Stromal cell of bone marrow (primary cell): ENCODE measurements at regions not wholly inside any gene's neighbourhood (a gene's known extent, or its start where the extent isn't known, plus 50 kb on each side); places are given as distances from the start of the nearest gene placed in this dataset.

Experiments
- DNase-seq: peaks from one replicate; pipeline ENCODE4 v3.0.0-alpha.2; 2012; ENCODE audit warnings: low read depth

DNA sequence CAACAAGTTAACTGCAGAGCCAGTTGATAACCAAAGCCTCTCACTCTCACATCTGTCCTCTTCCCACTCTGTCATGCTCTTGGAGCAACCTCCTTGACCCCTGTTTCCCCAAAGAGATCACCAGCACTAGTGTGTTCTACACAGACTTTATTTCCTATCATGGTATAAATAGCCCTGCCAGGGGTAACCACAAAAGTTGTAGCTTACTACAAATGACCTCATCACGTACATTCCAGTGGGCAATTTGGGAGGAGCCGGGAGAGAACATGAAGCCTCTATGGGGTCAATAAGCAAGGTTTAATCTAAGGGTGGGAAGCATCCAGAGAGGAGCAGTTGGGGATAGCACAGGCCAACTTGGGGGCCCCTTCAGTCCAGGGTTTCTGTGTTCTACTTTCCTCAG is 186.5 kb downstream of the KCNA5 start:
- DNase-seq = peak; percentile 43

DNA sequence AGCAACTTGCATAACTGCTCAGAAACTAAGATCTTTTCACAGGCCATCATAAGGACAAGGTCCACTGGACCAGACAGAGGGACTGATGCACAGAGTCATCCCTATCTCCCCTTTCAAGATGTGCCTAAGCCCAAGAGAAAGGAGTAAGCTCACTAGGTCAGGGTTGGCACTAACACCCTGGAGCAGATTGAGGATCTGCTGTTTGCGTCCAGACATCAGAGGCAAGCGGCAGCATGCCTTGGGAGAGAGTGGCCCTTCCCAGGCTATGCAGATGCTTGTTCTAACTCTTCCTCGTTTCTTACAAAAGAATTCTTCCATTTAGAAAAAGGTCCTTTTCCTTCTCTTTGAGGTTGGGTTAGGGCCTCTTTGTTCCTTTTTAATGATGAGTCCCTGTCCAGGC is 187.2 kb downstream of the KCNA5 start:
- DNase-seq = no peak

DNA sequence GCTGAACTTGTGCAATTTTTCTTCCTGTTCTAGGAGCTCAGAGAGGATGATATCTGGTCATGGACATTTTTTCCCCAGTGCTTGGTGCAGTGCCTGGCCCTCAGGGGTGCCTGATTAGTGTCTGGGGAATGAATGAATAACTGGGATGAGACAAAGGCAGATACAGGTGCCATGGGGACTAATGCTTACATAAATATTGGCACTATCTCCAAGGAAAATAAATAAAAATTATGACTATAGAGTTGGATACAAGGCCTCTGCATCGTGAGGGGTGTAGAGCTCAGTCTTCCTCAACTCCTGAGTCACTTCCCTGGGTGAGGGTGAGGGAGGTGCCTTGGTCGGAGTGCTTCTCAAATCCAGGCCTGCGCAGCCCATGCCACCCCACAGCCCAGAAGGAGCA is 188.6 kb downstream of the KCNA5 start:
- DNase-seq = no peak

DNA sequence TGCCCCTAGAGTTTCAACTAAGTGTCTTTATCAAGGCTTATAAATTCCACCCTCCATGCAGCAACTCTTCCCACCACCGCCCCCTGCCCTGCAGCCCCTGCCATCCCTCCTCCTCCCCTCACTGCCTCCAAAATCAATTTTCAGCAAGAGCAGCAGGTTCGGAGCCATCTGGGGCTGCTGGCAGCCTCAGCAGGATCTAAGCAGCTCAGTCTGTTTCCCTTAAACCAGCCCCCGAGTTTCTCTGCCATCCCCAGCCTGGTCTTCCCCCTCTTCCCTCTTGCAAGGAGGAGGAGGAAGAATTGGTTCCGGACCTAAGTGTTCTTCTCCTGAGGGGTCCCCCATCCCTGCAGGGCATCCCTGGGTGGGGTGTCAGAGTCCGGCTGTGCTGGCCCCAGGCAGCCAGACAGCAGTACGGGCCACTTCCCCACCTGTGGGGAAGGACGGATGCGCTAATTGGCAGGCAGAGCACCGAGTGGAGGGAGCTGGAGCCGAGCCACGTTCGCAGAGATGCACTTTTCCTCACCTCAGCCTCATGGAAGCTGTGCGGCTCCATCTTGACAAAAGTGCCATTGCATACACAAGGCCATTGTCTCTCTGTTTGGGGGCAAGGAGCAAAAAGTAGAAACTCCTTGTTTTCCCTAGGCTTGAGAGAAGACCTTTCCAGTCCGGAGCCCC is 189.3 kb downstream of the KCNA5 start:
- DNase-seq = no peak

DNA sequence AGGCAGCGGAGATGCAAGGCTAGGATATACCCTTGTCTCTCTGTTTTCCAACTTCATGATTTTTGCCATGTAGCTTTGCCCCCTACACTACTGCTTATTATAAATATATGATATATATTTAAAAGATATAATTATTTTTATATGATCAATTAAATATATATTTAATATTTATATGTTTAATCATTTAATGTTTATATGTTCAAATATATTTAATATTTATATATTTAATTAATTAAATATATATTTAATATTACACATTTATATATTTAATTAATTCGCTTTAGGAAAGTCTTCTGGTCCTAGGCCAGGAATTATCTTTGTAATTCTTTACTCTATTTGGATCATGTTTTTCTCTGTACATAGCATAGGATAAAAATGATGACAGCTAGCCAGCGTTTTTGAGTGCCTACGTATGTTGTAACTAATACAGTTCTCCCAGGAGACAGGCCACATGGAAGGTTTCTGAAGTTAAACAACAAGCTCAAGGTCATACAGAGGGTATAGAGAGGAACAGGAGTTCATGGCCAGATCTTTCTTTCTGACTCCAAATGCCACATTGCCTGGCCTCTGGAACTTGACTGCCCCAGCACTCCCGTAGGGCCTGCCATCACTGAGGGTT is 192.5 kb downstream of the KCNA5 start:
- DNase-seq = no peak

DNA sequence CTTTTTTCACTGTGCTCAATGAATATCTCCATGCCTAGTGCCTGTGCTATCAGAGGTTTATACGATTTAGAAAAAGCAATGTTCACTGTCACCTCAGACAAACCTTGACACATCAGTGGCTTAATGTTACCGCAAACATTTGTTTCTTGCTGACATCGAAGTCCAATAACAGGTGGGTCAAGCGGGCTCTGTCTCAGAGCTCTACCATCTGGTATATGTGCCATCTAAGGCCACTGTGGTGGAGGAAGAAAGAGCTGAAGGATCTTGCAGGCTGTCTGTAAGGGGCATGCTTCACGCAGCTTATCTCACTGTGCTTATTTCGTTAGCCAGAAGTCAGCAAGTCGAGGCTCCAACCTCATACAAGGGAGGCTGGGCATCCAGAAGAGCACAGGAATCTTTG is 189.5 kb upstream of the NTF3 start:
- no peak for DNase-seq

DNA sequence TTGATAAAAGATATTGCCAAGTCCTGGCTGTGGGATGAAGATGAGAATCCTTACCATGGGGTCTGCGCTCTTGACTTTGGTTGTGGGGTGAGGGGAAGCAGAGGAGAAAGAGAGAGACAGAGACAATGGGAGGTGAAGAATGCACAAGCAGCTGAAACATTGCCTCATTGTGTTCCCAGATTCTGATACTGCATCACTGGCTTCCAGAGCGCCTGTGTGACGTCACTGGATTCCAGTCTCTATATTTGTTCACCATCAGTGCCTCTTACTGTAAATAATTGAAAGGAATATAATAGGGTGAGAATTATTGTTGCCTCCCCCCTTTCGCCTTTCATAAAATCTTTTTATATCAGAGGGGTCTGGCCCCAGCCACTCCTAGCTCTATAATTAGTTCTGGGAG is 188.9 kb upstream of the NTF3 start:
- no peak for DNase-seq

DNA sequence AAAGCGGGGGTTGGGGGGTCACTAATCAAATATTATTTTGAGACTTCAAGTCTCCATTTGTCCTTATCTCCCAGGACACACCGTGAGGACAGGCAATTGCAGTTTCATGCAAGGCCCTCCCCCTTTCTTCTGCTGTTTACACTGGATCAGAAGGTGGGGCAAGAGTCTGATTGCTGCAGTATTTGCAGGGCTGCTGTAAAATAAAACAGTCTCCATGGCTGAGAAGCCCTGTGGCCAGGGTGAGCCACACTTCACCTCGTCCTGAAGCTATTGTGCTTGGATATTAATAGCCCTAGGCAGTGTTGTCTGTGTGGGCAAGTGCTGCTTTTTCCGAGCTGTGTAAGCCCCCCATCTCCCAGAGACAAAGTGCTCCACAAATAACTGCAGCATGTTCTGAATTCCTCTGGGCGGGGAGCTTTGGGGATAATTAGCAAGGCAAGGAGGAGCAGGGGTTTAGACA is 187.4 kb upstream of the NTF3 start:
- no peak for DNase-seq

DNA sequence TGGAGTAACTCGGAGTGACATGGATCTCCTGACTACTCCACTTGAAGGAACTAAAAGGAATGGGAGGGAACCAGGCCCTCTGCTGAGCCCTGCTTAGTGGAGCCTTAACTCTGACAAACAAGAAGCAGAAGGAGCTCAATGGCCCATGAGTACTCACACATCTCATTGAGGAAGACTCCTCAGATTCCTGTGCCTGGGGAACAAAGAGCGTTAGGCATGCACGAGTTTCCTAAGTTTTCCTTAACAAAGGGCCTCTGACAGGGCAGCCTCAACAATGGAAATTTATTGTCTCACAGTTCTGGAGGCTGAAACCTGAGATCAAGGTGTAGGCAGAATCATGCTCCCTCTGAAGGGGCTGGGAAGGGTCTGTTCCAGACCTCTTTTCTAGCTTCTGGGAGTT is 185.7 kb upstream of the NTF3 start:
- no peak for DNase-seq

DNA sequence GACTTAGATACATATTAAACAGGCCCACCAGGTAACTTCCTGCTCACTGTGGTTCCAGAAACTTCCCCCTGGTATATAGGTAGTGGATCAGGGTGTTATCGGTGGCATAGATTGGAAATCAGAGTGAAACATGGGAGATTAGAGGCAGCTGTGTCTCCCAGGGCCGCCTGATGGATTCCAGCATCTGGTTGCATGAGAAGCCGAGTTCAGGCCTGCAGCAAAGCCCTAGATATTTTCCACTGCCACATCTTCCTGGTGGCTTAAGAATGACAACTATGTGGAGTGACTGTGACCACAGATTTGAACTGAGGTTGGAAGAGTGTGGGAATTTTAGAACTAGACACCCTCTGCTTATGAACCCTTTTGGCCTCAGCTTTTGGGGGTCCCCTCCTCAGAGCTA is 184.8 kb upstream of the NTF3 start:
- no peak for DNase-seq

DNA sequence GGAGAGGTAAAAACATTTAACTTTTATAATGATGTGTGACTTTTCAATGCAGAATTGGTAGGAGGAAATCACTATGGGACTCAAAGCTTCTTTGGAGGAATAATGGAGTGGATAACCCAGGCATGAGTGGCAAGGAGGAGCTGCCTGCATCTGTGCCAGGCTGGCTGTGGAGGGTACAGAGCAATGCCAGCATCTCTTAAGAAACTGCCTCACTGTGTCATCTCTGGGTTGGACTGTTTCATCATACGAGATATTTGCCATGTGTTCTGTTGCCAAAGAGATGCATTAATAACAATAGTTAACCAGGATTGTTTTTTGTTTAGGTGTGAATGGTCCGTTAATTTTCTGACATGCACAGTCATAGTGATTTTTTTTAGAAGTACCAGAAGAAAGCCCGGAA is 183.7 kb upstream of the NTF3 start:
- no peak for DNase-seq

DNA sequence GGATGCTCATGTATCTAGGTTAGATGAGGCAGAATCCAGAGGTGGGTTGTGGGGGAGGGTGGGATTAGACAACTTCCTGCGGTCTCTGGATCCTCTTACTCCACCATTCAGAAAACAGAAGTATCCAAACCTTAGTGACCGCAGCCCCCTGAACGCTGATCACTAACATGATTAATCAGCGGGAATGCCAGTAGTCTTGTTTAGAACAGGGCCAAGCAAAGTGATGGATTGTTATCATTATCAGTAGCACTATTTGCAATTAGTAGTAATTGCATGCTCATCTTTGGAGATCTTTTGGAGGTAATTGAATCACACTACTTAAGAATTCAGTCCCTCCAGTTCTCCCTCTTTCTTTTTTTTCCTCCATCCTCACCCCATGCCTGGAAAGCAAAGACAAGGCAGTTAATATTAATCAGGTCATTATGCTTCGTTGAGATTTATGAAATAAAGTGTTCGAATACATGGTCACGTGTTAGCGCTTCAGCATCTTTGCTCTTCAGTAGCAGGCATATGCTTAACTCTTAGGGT is 182.8 kb upstream of the NTF3 start:
- DNase-seq = no peak

DNA sequence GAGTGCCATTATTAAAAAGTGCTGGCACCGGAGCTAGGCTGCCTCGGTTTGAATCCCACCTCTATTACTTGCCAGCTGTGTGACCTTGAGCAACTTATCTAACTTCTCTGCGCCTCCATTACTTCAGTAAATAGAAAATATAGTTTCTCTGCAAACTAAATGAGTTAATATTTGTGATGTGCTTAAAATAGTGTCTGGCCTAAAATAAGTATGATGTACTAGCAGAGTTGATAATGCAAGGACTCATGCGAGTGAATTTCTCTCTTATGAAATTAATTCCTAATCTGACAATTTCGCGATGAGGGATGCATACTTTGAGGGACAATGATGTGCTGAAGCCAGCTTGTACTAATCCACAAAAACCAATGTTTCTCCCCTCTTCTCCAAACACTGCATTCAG is 180.8 kb upstream of the NTF3 start:
- DNase-seq = no peak

DNA sequence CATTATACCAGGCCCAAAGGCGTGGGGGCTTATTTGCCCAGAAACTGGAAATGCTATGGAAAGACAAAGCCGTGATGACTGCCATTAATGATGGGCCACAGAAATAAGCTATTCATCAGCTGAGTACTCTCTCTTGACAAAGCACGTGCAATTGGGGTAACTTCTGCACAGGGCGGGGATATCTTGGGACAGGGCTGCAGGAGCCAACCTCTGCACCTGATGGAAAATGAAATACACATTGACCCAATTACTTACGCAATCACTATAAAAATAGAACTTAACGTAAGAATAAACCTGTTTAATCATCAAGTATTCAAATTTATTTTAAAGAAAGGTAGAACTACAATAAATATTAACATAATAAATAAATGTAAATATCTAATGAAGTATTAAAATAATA is 180.1 kb upstream of the NTF3 start:
- no peak for DNase-seq

DNA sequence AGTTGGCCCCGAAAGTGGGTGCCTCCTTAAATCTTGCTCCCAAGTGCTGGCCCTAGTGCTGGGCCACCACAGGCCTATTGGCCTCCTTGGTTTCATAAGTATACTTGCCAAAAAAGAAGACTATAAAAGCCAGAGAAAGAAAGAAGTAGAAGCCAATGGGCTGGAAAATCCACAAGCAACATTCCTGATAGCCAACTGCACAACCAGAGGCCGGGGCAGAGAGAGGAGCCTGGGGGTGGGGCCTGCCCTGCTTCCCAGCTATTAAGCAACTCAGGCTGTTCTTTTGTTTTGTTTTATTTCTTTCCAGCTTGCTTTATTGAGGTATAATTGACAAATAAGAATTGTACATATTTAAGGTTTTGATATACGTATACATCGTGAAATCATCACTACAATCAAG is 177.2 kb upstream of the NTF3 start:
- DNase-seq = no peak

DNA sequence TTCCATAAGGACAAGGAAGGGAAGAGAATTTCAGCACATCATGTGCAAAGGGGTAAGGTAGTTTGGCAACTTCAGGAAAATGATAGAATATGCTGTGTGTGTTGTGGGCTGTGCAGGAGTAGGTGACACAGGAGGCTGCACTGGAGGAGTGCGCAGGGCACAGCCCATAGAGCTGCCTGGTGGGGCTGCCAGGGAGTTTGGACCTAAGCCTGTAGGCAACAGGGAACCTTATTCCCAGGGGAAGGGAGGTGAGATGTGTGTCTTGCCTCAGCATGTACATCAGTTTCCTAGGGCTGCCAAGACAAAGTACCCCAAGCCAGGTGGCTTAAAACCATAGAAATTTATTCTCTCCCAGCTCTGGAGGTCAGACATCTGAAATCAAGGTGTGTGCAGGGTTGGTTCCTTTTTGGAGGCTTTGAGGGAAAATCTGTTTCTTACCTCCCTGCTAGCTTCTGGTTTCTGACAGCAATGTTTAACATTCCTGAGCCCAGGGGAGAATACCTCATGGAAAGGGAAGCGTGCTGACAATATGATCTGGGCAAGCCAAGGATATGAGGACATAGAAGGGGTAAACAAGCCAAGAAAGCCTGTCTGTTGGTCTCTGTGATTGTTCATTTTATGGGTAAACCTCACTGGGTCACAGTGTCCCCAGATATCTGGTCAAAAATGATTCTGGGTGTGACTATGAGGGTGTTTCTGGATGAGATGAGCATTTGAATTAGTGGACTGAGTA is 174.0 kb upstream of the NTF3 start:
- DNase-seq = no peak

DNA sequence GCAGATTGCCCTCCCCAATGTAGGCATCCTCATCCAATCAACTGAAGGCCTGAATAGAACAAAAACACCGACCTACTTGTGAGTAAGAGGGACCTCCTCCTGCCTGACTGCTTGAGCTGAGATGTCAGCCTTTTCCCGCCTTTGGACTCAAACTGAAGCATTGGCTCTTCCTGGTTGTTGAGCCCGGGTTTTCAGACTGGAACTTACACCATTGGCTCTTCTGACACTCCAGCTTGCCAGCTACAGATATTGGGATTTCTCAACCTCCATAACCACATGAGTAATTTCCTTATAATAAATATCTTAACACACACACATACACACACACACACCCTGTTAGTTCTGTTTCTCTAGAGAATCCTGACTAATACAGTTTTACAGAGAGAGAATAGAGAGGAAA is 173.4 kb upstream of the NTF3 start:
- DNase-seq = peak; percentile 98

DNA sequence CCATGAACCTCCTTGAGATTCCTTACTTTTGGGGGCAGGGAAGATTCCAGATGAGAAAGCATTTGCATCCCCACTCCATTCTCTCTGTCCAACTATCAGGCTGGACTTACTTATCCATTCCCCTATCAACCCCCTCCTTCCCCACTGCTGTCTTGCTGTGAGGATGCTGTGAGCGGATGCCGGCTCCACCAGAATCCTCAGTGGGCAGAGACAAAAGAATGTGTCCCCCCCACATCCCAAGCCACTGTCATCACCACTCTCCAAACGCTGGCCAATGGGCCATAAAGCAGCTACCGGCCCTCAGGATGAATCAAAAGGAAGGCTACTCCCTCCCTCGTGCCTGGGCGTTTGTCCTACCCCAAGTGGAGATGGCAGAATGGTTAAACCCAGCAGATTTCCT is 173.0 kb upstream of the NTF3 start:
- DNase-seq = no peak

DNA sequence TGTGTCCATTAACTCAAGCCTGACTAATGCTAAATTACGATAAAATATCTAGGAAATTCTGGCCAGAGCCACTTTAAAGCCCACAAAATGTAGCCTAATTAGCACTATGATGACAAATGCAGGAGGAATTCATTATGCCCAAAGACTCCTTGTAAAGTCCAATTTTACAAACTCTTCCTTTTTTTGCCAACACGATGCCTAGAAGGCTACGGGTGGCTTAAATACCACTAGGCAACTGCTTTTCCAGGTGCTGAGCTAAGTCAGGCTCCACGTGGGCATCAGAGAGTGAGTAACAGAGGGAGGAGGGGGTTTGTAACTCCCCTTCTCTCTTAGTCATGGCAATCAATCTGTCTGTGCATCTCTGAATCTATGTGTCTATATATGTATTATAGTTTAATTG is 172.4 kb upstream of the NTF3 start:
- no peak for DNase-seq

DNA sequence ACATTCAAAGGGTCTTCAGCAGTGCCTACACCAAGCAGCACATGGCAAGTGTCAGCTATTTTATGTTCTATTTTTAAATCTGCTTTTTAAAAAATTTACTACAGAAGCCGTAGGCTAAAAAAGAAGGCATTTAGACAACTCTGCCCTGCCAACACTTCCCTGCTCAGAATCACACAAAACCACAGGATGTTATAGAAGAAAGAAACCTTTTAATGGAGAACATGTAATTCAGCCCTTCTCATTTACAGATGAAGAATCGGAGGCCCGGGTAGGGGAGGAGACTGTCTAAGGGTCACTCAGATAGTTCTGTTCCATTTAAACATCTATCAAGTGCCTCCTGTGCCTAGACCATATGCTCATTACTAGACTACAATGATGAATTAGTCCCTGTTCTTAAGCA is 171.8 kb upstream of the NTF3 start:
- DNase-seq = no peak

DNA sequence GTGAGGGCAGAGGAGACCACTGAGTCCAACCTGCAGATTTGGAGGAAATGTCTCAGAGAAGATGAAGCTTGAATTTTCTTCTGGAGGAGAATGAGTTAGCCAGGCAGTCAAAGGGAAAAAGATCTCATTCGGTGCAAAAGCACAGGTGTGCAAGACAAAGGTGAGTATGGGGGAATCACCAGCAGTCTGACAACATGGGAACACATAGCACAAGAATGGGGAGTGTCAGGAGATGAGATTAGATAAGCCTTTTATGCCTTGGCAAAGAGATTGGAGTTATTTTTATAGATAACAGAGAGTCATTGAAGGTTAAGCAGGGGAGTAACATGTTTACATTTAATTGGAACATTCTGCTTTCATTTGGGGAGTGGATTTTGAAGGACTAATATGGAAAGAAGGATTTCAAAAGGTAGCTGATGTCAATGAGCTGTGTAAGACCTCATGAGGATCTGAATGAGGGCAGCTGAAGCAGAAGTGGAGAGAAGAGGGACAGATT is 171.3 kb upstream of the NTF3 start:
- DNase-seq = no peak

DNA sequence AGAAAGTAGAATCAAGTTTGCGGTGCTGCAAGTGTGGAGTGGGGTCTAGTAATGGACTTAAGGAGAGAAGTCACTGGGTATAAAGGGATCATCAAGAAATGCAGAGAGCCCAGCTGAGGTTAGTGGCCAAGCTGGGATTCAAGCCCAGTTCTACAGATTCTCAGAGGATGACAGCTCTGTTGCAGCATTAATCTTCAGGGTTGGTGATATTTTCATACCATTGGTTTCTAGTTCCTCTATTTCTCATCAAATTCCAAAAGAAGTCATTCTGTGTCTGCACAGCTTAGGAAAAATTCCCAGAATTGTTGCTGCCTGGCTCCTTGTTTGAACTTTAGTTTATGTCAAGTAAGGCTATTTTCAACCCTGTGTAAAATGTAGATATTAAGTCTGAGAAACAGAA is 169.5 kb upstream of the NTF3 start:
- peak; percentile 85 for DNase-seq

DNA sequence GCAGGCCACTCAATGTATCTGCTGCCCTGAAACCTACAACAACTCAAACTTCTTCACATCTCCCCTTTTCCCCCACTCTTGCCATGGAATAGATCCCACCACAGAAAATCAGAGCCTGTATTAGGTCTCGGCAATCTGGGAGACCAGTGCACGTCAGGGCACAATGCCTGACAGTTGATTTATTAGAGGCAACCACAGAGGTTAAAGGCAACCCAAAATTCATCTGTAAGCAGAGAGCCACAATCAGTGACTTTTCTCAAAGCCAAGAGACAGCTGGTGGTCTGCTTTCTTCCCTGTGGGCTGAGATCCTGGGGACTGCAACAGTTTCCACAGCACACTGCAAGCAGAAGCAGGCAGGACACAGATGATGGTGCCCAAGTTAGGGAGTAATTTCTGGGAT is 169.0 kb upstream of the NTF3 start:
- no peak for DNase-seq
